ENCODE measurements at regions not wholly inside any gene's neighbourhood (a gene's known extent, or its start where the extent isn't known, plus 50 kb on each side); places are given as distances from the start of the nearest gene placed in this dataset.
A peak's percentile ranks its signal among the peaks of the same experiment; 100 is the strongest.
"Not testable (repeated sequence)": the region's sequence is repeated elsewhere in the genome, so short reads cannot be mapped to it uniquely, and the experiment has no call there.

DNA sequence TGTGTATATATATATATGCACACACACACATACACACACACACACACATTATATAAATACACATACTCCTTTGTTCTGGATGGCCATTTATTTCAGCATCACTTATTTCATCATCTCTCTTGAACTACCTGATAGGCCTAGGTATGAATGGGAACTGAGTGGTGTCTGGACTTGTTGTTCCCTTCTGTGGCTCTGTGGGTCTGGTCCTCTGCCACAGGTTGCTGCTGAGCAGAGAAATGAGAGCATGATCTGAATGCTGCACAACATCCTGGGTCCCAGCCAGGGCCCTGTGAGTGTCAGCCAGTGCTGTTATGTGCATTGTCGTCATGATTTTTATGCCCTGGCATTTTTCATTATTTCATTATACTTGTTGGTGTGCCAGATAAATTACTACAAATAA, 116.3 kb downstream of the CDRT15L2 start:
- H3K36me3 ChIP-seq (ENCODE audit: control insufficient read depth, insufficient read depth, low read length); H3K27me3 ChIP-seq (replicated peaks; ENCODE audit: control insufficient read depth, insufficient read depth, low read length); DNase-seq (ENCODE audit: extremely low read depth, insufficient read length); H3K4me3 ChIP-seq (replicated peaks; ENCODE audit: low read depth, low read length): not testable (repeated sequence)

- not testable (repeated sequence) for H3K36me3 ChIP-seq (ENCODE audit: control insufficient read depth, insufficient read depth, low read length); H3K27me3 ChIP-seq (replicated peaks; ENCODE audit: control insufficient read depth, insufficient read depth, low read length)
- peak; percentile 54 for DNase-seq (ENCODE audit: extremely low read depth, insufficient read length)
- H3K4me3 ChIP-seq (replicated peaks; ENCODE audit: low read depth, low read length), result peak overlapping the region; percentile 62
Measured at GRCh38 chr17:20698463-20699206, 119.1 kb downstream of the CDRT15L2 start.

DNA sequence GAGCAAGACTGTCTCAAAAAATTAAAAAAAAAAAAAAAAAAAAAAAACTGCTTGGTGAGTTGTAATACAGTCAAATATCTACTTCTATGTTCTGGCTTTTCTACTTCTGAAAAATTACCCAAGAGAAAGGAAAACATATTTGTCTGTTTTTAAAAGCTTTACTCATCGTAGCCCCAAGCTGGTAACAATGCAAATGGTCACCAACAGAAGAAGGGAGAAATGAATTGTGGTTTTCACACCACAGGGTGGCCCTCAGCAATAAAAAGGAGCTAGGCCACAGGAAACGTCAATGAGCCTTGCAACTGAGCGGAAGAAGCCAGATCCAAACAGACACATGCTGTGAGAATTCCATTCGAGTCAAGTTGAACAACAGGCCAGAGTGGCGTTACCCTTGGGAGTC, 121.0 kb downstream of the CDRT15L2 start:
- H3K36me3 ChIP-seq (ENCODE audit: control insufficient read depth, insufficient read depth, low read length); H3K4me3 ChIP-seq (replicated peaks; ENCODE audit: low read depth, low read length); DNase-seq (ENCODE audit: extremely low read depth, insufficient read length); H3K27me3 ChIP-seq (replicated peaks; ENCODE audit: control insufficient read depth, insufficient read depth, low read length): not testable (repeated sequence)

- H3K27me3 ChIP-seq (replicated peaks; ENCODE audit: control insufficient read depth, insufficient read depth, low read length); H3K4me3 ChIP-seq (replicated peaks; ENCODE audit: low read depth, low read length); H3K36me3 ChIP-seq (ENCODE audit: control insufficient read depth, insufficient read depth, low read length); DNase-seq (ENCODE audit: extremely low read depth, insufficient read length): not testable (repeated sequence)
Measured at GRCh38 chr17:20701366-20701765, 121.8 kb downstream of the CDRT15L2 start.

DNA sequence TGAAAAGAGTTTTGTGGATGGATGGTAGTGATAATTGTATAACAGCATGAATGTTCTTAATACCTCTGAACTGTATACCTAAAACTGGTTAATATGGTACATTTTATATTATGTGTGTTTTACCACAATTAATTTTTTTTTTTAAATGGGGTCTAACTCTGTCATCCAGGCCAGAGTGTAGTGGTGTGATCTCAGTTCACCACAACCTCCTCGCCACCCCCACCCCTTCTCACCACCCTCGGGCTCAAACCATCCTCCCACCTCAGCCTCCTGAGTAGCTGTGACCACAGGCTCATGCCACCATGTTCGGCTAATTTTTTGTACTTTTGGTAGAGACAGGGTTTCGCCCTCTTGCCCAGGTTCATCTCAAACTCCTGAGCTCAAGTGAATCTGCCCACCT, 123.2 kb downstream of the CDRT15L2 start:
- Histone ChIP-seq H3K27me3 (replicated peaks; ENCODE audit: control insufficient read depth, insufficient read depth, low read length) (no peaks in the 10 kb centered on the region), H3K36me3 (ENCODE audit: control insufficient read depth, insufficient read depth, low read length) (no peaks in the 10 kb centered on the region), H3K4me3 (replicated peaks; ENCODE audit: low read depth, low read length) (no peak overlapping the region)
- no peak for DNase-seq (ENCODE audit: extremely low read depth, insufficient read length)
- no peak for TF ChIP-seq CTCF (IDR thresholded peaks at IDR 0.05; ENCODE audit: insufficient read depth, low read length, poor library complexity, severe bottlenecking)

GRCh38 chr17:20703781-20704180, 124.3 kb downstream of the CDRT15L2 start:
- TF ChIP-seq CTCF (IDR thresholded peaks at IDR 0.05; ENCODE audit: insufficient read depth, low read length, poor library complexity, severe bottlenecking), result no peak
- no peak overlapping the region for H3K4me3 ChIP-seq (replicated peaks; ENCODE audit: low read depth, low read length)
- H3K27me3 ChIP-seq (replicated peaks; ENCODE audit: control insufficient read depth, insufficient read depth, low read length), result no peaks in the 10 kb centered on the region
- no peaks in the 10 kb centered on the region for H3K36me3 ChIP-seq (ENCODE audit: control insufficient read depth, insufficient read depth, low read length)
- no peak for DNase-seq (ENCODE audit: extremely low read depth, insufficient read length)

DNA sequence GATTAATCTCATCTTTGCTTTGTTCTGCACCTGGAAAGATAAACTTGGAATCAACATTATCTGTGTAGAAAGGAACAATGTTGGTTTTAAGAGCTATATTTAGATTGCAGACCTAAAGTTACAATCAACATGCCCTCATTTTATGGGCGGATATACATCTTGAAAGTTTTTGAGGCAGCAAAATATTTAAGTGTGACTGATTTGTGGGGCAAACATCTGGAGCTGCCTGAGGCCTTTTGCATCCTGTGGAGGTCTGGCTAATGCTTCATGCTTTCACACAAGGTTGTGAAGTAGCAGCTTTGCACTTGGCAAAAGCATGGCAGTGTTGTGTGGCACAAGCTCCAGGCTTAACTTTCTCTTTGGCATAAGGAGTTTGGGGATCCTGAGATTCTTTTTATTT, 125.7 kb downstream of the CDRT15L2 start:
- not testable (repeated sequence) for DNase-seq (ENCODE audit: extremely low read depth, insufficient read length); H3K27me3 ChIP-seq (replicated peaks; ENCODE audit: control insufficient read depth, insufficient read depth, low read length); H3K4me3 ChIP-seq (replicated peaks; ENCODE audit: low read depth, low read length); H3K36me3 ChIP-seq (ENCODE audit: control insufficient read depth, insufficient read depth, low read length)

DNA sequence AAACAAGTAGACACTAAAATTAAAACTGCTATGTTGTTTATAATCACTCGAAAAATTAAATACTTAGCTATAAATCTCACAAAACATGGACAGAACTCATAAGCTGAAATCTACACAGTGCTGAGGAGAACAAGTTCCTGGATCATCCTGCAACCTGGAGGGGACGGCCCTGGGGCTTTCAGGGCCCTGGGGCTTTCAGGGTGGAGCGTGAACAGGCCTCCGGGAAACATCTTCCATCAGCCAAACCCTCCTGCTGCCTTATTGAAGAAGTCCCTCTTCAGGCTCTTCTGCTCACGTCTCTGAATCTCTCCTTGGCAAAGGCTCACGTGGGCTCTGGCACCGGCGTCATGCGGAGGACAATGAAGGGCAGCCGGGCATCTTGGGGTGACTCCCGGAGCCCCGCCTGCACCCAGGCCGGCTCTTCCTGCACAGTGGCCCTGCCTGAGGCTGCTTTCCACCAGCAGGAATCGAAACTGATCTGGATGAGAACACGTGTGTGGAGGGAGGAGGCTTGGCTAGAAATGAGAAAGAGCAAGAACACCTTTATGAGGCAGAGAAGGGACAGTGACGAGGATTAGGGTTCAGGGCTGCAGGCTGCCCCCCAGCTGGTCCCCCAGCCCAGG, 127.3 kb downstream of the CDRT15L2 start:
- no peak for DNase-seq (ENCODE audit: extremely low read depth, insufficient read length)
- Histone ChIP-seq H3K36me3 (ENCODE audit: control insufficient read depth, insufficient read depth, low read length) (no peaks in the 10 kb centered on the region), H3K4me3 (replicated peaks; ENCODE audit: low read depth, low read length) (no peak overlapping the region), H3K27me3 (replicated peaks; ENCODE audit: control insufficient read depth, insufficient read depth, low read length) (no peaks in the 10 kb centered on the region)
- TF ChIP-seq CTCF (IDR thresholded peaks at IDR 0.05; ENCODE audit: insufficient read depth, low read length, poor library complexity, severe bottlenecking), result no peak

DNA sequence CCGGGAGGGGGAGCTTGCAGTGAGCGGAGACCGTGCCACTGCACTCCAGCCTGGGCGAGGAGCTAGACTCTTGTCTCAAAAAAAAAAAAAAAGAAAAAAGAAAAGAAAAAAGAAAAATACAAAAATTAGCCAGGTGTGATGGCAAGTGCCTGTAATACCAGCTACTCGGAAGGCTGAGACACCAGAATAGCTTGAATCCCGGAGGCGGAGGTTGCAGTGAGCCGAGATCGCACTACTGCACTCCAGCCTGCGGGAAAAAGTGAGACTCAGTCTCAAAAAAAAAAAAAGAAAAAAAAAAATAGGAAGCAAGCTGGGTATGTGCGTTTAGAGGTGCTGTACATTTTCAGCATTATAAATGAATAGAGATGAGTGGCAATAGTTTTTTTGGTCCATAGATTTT, 129.3 kb downstream of the CDRT15L2 start:
- H3K27me3 ChIP-seq (replicated peaks; ENCODE audit: control insufficient read depth, insufficient read depth, low read length); H3K4me3 ChIP-seq (replicated peaks; ENCODE audit: low read depth, low read length); H3K36me3 ChIP-seq (ENCODE audit: control insufficient read depth, insufficient read depth, low read length); DNase-seq (ENCODE audit: extremely low read depth, insufficient read length): not testable (repeated sequence)

DNA sequence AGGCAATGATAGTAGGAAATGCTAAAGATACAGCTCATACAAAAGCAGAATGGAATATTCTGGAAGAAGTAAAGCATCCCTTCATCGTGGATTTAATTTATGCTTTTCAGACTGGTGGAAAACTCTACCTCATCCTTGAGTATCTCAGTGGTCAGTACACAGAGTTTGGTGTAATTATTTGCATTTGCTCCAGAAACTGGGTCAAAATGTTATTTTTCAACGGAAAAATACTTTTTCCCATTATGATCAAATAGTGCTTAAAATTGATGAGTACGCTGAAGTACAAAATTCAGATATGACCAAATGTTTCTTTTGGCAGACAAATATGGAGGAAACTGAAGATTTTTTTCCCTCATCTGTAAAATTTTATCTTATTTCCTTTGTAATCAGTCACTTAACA, 137.0 kb downstream of the CDRT15L2 start:
- not testable (repeated sequence) for H3K27me3 ChIP-seq (replicated peaks; ENCODE audit: control insufficient read depth, insufficient read depth, low read length); H3K4me3 ChIP-seq (replicated peaks; ENCODE audit: low read depth, low read length); H3K36me3 ChIP-seq (ENCODE audit: control insufficient read depth, insufficient read depth, low read length); DNase-seq (ENCODE audit: extremely low read depth, insufficient read length)
